C4-2B (cell line): ENCODE measurements at regions not wholly inside any gene's neighbourhood (a gene's known extent, or its start where the extent isn't known, plus 50 kb on each side); places are given as distances from the start of the nearest gene placed in this dataset.
"Not testable (repeated sequence)": the region's sequence is repeated elsewhere in the genome, so short reads cannot be mapped to it uniquely, and the experiment has no call there.

Experiments
- CTCF ChIP-seq: fragments of 450-650 bp; conservative IDR thresholded peaks from 2 replicates; pipeline ENCODE4 v1.5.1; 2017; ENCODE audit warnings: mild to moderate bottlenecking
- ZFX ChIP-seq: fragments of 450-650 bp; IDR thresholded peaks from 2 replicates; pipeline ENCODE4 v1.6.1; 2017

- TF ChIP-seq CTCF, ZFX: not testable (repeated sequence)
Measured at GRCh38 chr2:114371721-114372120, 70.7 kb upstream of the DPP10 start.
